ENCODE measurements at regions not wholly inside any gene's neighbourhood (a gene's known extent, or its start where the extent isn't known, plus 50 kb on each side); places are given as distances from the start of the nearest gene placed in this dataset.
"Not testable (repeated sequence)": the region's sequence is repeated elsewhere in the genome, so short reads cannot be mapped to it uniquely, and the experiment has no call there.

GRCh38 chr13:104943331-104943730, 1592.1 kb downstream of the EFNB2 start:
- no CpG with 5 or more reads among the region's 3 CpGs for WGBS (ENCODE audit: insufficient coverage)

GRCh38 chr13:104937881-104938280, 1597.6 kb downstream of the EFNB2 start:
- H3K9me3 ChIP-seq (ENCODE audit: control insufficient read depth, insufficient read depth, low read length): no peaks in the 10 kb centered on the region
- 72% methylated on average over 4 of the region's 7 CpGs for WGBS (ENCODE audit: insufficient coverage)
- no peaks in the 10 kb centered on the region for H3K4me1 ChIP-seq (ENCODE audit: control insufficient read depth, insufficient read depth, low read length)
- H3K27me3 ChIP-seq (ENCODE audit: control insufficient read depth, insufficient read depth, low read length): no peaks in the 10 kb centered on the region
- no peaks in the 10 kb centered on the region for H3K36me3 ChIP-seq (ENCODE audit: control insufficient read depth, insufficient read depth, low read length)
- H3K27ac ChIP-seq (ENCODE audit: low read depth, low read length): no peak overlapping the region
- no peak overlapping the region for H3K4me3 ChIP-seq (ENCODE audit: low read depth, low read length)
- DNase-seq (ENCODE audit: low read depth in 4 of 6, low spot score in 6 of 6): peak in 1 of 6 donors; percentile 23

More at GRCh38 chr13:104943331-104943730, 1592.1 kb downstream of the EFNB2 start:
- Histone ChIP-seq H3K4me1 (ENCODE audit: control insufficient read depth, insufficient read depth, low read length) (no peaks in the 10 kb centered on the region), H3K36me3 (ENCODE audit: control insufficient read depth, insufficient read depth, low read length) (no peaks in the 10 kb centered on the region), H3K9me3 (ENCODE audit: control insufficient read depth, insufficient read depth, low read length) (no peaks in the 10 kb centered on the region), H3K27me3 (ENCODE audit: control insufficient read depth, insufficient read depth, low read length) (no peaks in the 10 kb centered on the region), H3K27ac (ENCODE audit: low read depth, low read length) (no peak overlapping the region), H3K4me3 (ENCODE audit: low read depth, low read length) (no peak overlapping the region)
- DNase-seq (ENCODE audit: low read depth in 4 of 6, low spot score in 6 of 6): no peak

GRCh38 chr13:104936304-104936703, 1599.2 kb downstream of the EFNB2 start:
- H3K27me3 ChIP-seq (ENCODE audit: control insufficient read depth, insufficient read depth, low read length): no peaks in the 10 kb centered on the region
- no CpG with 5 or more reads among the region's 2 CpGs for WGBS (ENCODE audit: insufficient coverage)
- H3K36me3 ChIP-seq (ENCODE audit: control insufficient read depth, insufficient read depth, low read length): no peaks in the 10 kb centered on the region
- no peaks in the 10 kb centered on the region for H3K9me3 ChIP-seq (ENCODE audit: control insufficient read depth, insufficient read depth, low read length)
- no peak overlapping the region for H3K4me3 ChIP-seq (ENCODE audit: low read depth, low read length)
- no peak for DNase-seq (ENCODE audit: low read depth in 4 of 6, low spot score in 6 of 6)
- no peaks in the 10 kb centered on the region for H3K4me1 ChIP-seq (ENCODE audit: control insufficient read depth, insufficient read depth, low read length)
- H3K27ac ChIP-seq (ENCODE audit: low read depth, low read length): no peak overlapping the region

DNA sequence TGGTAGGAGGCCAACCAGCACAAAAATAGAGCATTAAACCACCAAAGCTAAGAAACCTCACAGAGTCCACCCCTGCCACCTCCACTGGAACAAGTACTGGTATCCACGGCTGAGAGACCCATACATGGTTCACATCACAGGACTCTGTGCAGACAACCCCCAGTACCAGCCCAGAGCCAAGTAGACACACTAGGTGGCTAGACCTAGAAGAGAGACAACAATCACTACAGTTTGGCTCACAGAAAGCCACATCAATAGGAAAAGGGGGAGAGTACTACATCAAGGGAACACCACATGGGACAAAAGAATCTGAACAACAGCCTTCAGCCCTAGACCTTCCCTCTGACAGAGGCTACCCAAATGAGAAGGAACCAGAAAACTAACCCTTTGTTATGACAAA, 1614.9 kb downstream of the EFNB2 start:
- H3K36me3 ChIP-seq (ENCODE audit: control insufficient read depth, insufficient read depth, low read length); H3K27ac ChIP-seq (ENCODE audit: low read depth, low read length); H3K4me1 ChIP-seq (ENCODE audit: control insufficient read depth, insufficient read depth, low read length); H3K9me3 ChIP-seq (ENCODE audit: control insufficient read depth, insufficient read depth, low read length); H3K27me3 ChIP-seq (ENCODE audit: control insufficient read depth, insufficient read depth, low read length); DNase-seq (ENCODE audit: low read depth in 4 of 6, low spot score in 6 of 6); H3K4me3 ChIP-seq (ENCODE audit: low read depth, low read length): not testable (repeated sequence)
- WGBS (ENCODE audit: insufficient coverage): 83% methylated on average over 1 of the region's 1 CpG

DNA sequence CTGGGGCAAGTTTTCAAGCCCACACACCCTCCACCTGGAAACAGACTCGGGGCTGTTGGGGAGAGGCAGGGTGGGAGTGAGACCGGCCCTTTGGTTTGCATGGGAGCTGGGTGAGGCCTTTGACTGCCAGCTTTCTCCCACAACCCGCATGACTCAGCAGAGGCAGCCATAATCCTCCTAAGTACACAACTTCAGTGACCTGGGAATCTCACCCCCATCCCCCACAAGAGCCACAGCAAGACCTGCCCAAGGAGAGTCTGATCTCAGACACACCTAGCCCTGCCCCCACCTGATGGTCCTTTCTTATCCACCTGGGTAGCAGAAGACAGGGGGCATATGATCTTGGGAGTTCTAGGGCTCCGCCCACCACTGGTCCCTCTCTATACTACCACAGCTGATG, 1615.4 kb downstream of the EFNB2 start:
- H3K27ac ChIP-seq (ENCODE audit: low read depth, low read length): no peak overlapping the region
- no CpG with 5 or more reads among the region's 4 CpGs for WGBS (ENCODE audit: insufficient coverage)
- DNase-seq (ENCODE audit: low read depth in 4 of 6, low spot score in 6 of 6): no peak
- H3K4me3 ChIP-seq (ENCODE audit: low read depth, low read length): no peak overlapping the region
- no peaks in the 10 kb centered on the region for H3K4me1 ChIP-seq (ENCODE audit: control insufficient read depth, insufficient read depth, low read length)
- no peaks in the 10 kb centered on the region for H3K27me3 ChIP-seq (ENCODE audit: control insufficient read depth, insufficient read depth, low read length)
- no peaks in the 10 kb centered on the region for H3K36me3 ChIP-seq (ENCODE audit: control insufficient read depth, insufficient read depth, low read length)
- H3K9me3 ChIP-seq (ENCODE audit: control insufficient read depth, insufficient read depth, low read length): no peaks in the 10 kb centered on the region

GRCh38 chr13:104900191-104900817, 1635.2 kb downstream of the EFNB2 start:
- H3K4me1 ChIP-seq (ENCODE audit: control insufficient read depth, insufficient read depth, low read length): no peaks in the 10 kb centered on the region
- H3K36me3 ChIP-seq (ENCODE audit: control insufficient read depth, insufficient read depth, low read length): no peaks in the 10 kb centered on the region
- no peak overlapping the region for H3K4me3 ChIP-seq (ENCODE audit: low read depth, low read length)
- no peak overlapping the region for H3K27ac ChIP-seq (ENCODE audit: low read depth, low read length)
- H3K27me3 ChIP-seq (ENCODE audit: control insufficient read depth, insufficient read depth, low read length): no peaks in the 10 kb centered on the region
- no peaks in the 10 kb centered on the region for H3K9me3 ChIP-seq (ENCODE audit: control insufficient read depth, insufficient read depth, low read length)
- DNase-seq (ENCODE audit: low read depth in 4 of 6, low spot score in 6 of 6): no peak
- no CpG with 5 or more reads among the region's 1 CpG for WGBS (ENCODE audit: insufficient coverage)

- DNase-seq (ENCODE audit: low read depth in 4 of 6, low spot score in 6 of 6): no peak
- H3K4me3 ChIP-seq (ENCODE audit: low read depth, low read length): no peak overlapping the region
- H3K27ac ChIP-seq (ENCODE audit: low read depth, low read length): no peak overlapping the region
- no peaks in the 10 kb centered on the region for H3K36me3 ChIP-seq (ENCODE audit: control insufficient read depth, insufficient read depth, low read length)
- H3K4me1 ChIP-seq (ENCODE audit: control insufficient read depth, insufficient read depth, low read length): no peaks in the 10 kb centered on the region
- no CpG with 5 or more reads among the region's 3 CpGs for WGBS (ENCODE audit: insufficient coverage)
- no peaks in the 10 kb centered on the region for H3K9me3 ChIP-seq (ENCODE audit: control insufficient read depth, insufficient read depth, low read length)
- H3K27me3 ChIP-seq (ENCODE audit: control insufficient read depth, insufficient read depth, low read length): no peaks in the 10 kb centered on the region
These were observed 1637.0 kb downstream of the EFNB2 start for GRCh38 chr13:104898484-104898883.

DNA sequence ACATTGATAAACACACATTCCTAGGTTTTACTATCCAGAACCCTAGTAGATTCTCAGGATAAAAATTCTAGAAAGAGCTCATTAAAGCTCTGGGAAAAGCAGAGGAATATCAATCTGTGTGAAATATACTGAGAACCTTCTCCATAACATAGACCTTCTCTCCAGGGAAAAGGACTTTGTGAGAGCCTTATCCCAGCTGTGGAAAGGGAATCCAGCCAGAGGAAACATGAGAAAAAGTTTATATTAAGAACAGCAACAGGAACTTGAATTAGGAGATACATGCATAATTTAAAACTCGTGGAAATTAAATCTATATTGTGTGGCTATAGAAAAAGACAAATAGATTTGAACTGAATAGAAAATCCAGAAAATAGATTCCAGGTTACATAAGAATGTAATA, 1639.9 kb downstream of the EFNB2 start:
- Histone ChIP-seq H3K27me3 (ENCODE audit: control insufficient read depth, insufficient read depth, low read length) (no peaks in the 10 kb centered on the region), H3K27ac (ENCODE audit: low read depth, low read length) (no peak overlapping the region), H3K9me3 (ENCODE audit: control insufficient read depth, insufficient read depth, low read length) (no peaks in the 10 kb centered on the region), H3K36me3 (ENCODE audit: control insufficient read depth, insufficient read depth, low read length) (no peaks in the 10 kb centered on the region), H3K4me1 (ENCODE audit: control insufficient read depth, insufficient read depth, low read length) (no peaks in the 10 kb centered on the region), H3K4me3 (ENCODE audit: low read depth, low read length) (no peak overlapping the region)
- WGBS (ENCODE audit: insufficient coverage): no CpG with 5 or more reads among the region's 1 CpG
- DNase-seq (ENCODE audit: low read depth in 4 of 6, low spot score in 6 of 6): peak in 1 of 6 donors; percentile 3

- no peaks in the 10 kb centered on the region for H3K9me3 ChIP-seq (ENCODE audit: control insufficient read depth, insufficient read depth, low read length)
- H3K27ac ChIP-seq (ENCODE audit: low read depth, low read length): no peak overlapping the region
- DNase-seq (ENCODE audit: low read depth in 4 of 6, low spot score in 6 of 6): no peak
- no peaks in the 10 kb centered on the region for H3K27me3 ChIP-seq (ENCODE audit: control insufficient read depth, insufficient read depth, low read length)
- H3K36me3 ChIP-seq (ENCODE audit: control insufficient read depth, insufficient read depth, low read length): no peaks in the 10 kb centered on the region
- H3K4me3 ChIP-seq (ENCODE audit: low read depth, low read length): no peak overlapping the region
- H3K4me1 ChIP-seq (ENCODE audit: control insufficient read depth, insufficient read depth, low read length): no peaks in the 10 kb centered on the region
- 83% methylated on average over 1 of the region's 2 CpGs for WGBS (ENCODE audit: insufficient coverage)
These were observed 1660.3 kb downstream of the EFNB2 start for GRCh38 chr13:104875038-104875754.

- H3K9me3 ChIP-seq (ENCODE audit: control insufficient read depth, insufficient read depth, low read length): peaks cover 1% of the 10 kb centered on the region
- no peak for DNase-seq (ENCODE audit: low read depth in 4 of 6, low spot score in 6 of 6)
- no peaks in the 10 kb centered on the region for H3K36me3 ChIP-seq (ENCODE audit: control insufficient read depth, insufficient read depth, low read length)
- H3K27me3 ChIP-seq (ENCODE audit: control insufficient read depth, insufficient read depth, low read length): no peaks in the 10 kb centered on the region
- H3K4me1 ChIP-seq (ENCODE audit: control insufficient read depth, insufficient read depth, low read length): no peaks in the 10 kb centered on the region
- no peak overlapping the region for H3K4me3 ChIP-seq (ENCODE audit: low read depth, low read length)
- no peak overlapping the region for H3K27ac ChIP-seq (ENCODE audit: low read depth, low read length)
- 97% methylated on average over 3 of the region's 4 CpGs for WGBS (ENCODE audit: insufficient coverage)
These were observed 1663.3 kb downstream of the EFNB2 start for GRCh38 chr13:104872153-104872552.
